NCI-H2196 treated with DMSO at 0.1 percent for 48 hours (cell line): ENCODE measurements at regions not wholly inside any gene's neighbourhood (a gene's known extent, or its start where the extent isn't known, plus 50 kb on each side); places are given as distances from the start of the nearest gene placed in this dataset.
"Not testable (repeated sequence)": the region's sequence is repeated elsewhere in the genome, so short reads cannot be mapped to it uniquely, and the experiment has no call there.

ENCODE experiments used
- DNase-seq: peaks from one replicate; lab custom pipeline; 2025; ENCODE audit not compliant: unreplicated experiment; lab: John Stamatoyannopoulos, UW

DNA sequence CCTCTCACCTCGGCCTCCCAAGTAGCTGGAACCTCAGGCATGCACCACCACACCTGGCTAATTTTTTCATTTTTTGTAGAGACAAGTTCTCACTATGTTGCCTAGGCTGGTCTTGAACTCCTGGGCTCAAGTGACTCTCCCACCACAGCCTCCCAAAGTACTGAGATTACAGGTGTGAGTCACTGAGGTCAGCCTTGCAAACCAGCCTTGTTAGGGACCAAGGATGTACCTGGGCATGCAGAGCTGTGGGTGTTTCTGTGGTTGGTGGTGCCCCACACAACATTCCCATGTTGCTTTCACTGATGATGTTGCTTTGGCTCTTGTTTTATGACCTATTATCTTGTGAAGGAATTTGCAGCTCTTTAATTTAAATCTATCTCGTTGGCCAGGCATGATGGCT lies 54.8 kb downstream of the OTUD1 start:
- DNase-seq, result no peak

DNA sequence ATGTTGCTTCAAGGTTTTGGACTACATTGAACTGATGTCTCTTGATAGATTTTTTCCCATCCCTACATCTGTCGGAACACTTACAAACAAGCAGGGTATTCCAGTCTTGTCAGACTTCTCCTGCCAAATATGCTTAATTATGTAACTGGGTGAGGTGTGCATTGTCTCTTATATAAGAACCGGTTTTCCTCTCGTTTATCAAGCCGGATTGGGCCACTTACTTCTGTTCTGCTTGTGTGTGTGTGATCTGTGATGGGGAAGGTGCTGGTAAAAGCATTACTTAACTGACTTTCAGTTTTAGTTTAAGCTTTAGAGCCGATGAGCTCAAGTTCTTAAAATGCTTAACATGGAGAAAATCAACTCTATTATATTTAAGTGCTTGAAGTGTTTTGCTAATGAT lies 57.9 kb downstream of the OTUD1 start:
- no peak for DNase-seq

DNA sequence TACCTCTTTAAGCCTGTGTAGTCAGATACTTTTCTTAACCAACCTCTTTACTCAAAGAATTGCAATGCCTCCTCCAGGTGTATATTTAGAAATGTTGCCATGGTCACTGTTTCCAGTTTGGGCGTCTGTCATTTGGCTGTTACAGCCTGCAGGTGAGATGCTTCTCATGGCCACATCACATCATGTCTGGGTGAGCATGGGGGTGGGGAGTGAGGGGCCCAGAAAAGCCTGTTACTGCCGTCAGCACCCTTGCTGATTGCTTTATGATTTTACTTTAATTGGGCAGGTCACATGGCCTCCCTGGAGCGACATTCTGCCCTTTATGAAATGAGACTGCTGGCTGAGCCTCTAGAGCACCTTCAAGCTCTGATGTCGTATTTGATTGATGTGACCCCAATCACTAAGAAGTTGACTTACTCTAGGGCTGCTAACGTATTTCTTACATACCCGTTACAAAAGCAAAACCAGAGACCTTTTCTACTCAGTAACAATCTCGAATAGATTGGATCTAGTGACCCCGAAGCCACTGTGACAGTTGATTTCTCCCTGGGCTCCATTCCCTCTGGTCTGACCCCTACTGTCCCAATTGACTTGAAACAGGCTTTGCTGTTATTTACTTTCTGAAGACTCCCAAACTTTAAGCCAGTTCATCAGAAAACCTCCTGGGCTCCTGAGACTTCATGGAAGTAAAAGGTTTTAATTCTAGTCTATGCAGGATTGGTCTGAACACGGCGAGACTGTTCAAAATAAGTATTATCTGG lies 60.7 kb downstream of the OTUD1 start:
- DNase-seq, result peak; percentile 2

DNA sequence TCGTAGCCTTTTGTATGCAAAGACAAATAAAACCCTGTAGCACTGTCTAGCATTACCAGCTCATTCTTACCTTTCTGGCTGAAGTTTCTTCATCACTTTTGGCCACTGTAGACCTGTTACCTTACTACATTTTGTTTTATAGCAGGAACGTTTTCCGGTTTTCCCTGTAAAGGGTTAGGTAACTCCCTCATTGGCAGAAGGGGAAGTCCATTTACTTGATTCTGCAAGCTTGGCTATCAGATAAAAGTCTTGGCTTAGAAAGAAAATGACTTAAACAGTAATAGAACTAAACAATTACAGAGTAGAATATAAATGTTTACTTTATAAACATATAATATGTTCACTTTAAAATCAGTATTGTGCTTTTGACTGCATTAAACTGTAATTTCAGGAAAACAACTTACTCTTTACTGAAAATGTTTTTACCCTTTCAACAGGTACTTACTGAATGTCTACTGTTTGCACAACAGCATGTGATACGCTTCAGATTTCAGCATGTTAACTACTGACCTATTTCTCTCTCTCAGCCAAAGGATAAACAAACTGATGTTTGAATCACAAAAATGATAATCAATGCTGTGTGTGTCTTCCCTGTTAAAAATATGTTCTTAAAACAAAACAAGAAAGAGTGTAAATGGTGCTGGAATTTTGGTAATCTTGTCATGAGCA lies 67.1 kb downstream of the OTUD1 start:
- peak; percentile 27 for DNase-seq

DNA sequence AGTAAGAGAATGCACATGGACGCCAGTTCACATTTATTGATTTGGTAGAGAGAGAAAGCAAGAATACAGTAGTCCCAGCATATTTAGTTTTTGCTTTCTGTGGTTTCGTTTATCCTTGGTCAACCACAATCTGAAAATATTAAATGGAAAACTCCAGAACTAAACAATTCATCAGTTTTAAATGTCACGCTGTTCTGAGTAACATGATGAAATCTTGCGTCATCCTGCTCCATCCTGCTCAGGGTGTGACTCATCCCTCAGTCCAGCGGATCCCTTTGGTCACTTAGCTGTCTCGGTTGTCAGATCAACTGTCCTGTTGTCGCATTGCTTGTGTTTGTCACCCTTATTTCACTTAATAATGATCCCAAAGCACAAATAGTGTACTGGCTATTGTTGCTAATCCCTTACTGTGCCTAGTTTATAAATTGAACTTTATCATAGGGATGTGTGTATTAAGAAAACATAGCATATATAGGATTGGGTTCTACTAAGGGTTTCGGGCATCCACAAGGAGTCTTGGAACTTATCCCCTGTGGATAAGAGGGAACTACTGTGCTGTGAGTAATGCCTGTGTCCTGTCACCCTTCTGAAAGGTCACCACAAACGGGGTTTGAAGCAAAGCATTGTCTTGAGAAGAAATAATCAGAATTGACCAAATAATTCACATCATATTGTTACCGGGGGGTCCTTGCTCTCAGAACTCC lies 73.6 kb downstream of the OTUD1 start:
- DNase-seq, result no peak

DNA sequence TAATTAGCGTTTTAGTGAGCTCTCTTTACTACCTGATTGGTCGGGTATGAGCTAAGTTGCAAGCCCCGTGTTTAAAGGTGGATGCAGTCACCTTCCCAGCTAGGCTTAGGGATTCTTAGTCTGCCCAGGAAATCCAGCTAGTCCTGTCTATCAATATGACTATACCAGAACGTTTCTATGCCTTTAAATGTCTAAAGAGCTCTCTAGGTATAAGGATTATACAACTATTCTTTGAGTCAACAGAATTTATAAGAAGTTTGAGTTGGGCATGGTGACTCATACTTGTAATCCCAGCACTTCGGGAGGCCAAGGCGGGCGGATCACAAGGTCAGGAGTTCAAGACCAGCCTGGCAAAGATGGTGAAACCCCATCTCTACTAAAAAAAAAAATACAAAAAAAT lies 74.7 kb downstream of the OTUD1 start:
- DNase-seq, result not testable (repeated sequence)

DNA sequence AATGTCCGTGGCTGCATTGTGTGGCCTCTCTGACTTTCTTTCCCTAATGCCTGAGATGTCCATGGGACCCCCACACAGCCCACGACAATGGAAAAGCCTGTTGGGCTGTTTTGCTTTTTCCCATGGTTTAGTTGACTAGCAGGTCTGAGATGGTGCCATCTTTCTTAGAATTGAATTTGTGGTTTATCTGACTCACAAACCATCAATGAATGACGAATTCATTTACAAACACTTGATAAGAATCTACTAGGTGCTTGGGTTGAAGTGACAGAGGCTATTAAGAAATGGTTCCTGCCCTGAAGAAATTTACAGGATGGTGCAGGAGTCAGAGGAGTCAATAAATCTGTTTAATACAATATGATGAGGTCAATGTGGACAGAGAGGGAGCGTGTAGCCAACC lies 75.4 kb downstream of the OTUD1 start:
- DNase-seq, result no peak

DNA sequence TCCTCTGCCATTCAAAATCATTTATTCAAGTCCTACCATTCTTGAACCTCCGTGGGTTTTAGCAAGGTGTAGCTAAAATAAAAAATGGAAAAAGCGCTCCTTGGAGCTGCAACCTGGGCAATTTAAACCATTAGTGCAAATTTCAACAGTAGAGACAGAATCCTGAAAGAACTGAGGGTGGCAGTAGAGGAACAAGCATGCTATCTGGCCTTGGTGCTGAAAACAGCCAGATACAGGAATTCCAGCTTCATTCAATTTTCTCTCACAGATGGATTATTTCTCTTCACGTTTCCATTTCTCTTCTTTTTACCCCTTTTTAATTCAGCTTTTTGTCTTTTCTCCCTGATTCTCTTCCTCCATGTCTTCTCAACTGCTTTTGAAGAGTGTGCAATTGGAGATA lies 77.7 kb downstream of the OTUD1 start:
- no peak for DNase-seq

DNA sequence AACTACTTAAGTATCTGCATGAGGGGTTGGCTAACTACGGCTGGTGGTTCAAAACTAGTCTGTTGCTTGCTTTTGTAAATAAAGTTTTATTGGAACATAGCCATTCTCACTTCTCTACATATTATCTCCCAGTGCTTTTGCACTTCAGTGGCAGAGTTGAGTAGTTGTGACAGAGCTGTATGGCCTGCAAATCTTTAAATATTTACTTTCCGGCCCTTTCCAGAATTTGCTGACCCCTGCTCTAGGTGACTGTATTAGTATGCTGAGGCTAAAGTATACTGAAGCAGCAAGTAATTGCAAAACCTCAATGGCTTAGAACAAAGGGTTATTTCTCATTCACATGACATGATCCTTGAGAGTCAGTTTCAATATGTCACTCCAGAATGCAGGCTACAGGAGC lies 78.3 kb downstream of the OTUD1 start:
- no peak for DNase-seq

DNA sequence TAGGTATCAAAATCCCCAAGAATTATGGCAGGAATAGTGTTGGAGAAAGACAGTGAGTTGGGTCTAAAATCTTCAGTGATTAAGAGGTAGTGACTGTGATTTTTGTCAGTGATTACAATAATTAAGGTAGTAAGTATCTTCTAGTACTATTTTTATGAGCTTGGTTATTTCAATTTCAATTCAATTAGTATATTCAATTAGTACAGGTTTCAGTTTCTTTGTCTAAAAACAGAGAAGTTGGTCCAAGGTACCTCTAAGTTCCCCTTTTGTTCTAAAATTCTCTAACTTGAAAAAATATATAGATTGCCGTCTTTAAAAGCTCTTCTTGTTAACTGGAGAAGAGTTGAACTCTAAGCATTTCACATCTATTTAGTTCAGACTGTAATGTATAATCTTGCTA lies 82.9 kb downstream of the OTUD1 start:
- no peak for DNase-seq

DNA sequence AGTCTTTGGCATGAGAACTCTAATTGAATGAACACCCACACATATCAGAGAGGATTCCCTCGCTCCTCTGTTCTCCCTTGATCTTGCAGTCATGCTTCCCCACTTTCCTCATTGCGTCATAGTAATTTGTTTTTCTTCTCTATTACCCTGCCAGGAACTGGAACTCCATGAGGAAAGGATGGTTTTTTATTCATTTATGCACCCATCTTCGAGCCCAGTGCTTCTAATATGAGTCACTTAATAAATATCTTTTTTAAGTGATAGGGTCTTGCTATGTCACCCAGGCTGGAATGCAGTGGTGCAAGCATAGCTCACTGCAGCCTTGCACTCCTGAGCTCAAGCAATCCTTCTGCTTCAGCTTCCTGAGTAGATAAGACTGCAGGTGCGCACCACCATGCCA lies 83.5 kb downstream of the OTUD1 start:
- DNase-seq, result no peak

DNA sequence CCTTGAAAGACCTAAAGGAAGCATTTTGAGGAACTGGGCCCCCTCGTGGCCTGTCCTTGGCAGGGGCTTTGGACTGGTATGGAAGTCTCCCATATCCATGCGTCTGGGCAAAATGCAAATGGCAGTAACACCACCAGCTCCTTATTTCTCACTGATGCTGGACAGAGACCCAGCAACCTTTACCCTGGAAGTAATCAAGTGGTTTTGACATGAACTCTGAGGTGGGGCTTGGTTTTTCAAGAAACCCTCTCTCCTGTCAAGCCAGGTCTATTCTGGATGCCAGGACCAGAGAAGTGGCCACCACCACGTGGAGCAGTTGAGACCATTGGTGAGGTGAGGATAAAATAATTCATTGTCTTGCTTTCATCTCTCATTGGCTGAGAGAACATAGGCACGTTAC lies 84.4 kb downstream of the OTUD1 start:
- DNase-seq, result no peak

DNA sequence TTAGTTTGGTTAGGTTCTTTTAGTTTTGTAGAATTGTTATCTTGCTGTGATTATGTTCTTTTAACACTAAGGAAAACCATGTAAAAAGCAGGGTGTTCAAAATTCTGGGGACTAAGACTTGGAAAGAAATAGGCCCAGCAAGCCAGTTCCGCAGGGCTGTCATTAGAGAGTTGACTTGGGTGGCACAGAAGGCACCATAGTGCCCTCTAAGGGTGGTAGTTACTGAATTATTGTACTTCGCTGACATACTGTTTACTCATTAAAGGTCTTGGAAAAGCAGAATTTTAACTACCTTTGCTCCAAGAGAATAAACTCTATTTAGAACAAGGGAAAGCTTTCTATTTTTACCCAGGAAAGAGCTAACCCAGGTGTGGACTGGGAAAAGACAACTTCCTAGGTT lies 86.5 kb downstream of the OTUD1 start:
- peak; percentile 18 for DNase-seq

DNA sequence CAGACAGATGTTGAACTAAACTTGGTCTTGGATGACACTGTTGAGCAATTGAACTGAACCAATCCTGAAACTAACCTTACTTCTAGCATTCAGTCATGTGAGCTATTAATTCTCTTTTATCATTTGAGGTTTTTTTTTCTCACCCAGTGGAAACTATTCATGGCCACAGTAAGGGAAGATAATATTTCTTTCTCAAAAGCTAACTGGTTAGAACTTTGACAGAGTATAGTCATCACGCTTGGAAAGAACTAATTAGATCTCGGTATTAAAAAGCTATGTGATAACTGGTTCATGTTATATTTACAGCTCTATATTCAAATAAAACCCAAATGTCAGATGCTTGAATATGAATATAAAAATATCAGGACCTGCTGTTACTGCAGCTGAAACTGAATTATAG lies 89.5 kb downstream of the OTUD1 start:
- no peak for DNase-seq

DNA sequence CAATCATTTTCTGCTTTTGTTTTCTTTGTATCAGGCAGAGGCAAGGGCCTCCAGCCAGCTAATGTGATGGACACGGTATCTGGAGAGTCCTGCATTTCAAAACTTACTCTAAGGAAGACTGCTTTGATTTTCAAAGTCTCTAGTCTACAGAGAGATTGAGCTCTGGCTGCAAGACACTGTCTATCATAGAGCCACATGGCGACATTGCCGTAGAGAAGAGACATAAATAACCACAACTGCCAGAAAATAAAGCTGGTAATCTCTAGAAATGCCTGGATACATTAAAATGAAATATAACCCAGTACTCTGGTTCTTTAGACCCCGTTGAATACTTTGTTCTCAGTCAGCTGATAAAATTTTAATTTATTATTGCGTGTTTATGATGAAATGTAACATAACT lies 90.8 kb downstream of the OTUD1 start:
- DNase-seq, result no peak

DNA sequence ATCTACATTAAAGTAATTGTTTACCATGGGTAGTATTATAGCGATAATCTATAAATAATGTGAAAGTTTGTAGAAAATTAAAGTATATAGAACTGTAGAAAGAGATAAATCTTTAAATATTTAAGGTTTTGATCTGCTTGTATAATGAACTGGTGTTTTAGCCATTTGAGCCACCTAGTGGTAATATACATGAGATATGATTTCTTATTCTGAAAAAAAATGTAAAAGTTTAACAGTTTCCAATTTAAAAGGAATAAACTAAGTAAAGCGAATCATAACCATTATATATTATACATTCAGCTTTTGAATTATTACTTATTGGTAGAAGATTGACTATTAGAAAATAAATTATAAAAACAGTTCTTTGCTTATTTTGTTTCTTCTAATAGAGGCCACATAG lies 91.2 kb downstream of the OTUD1 start:
- no peak for DNase-seq

DNA sequence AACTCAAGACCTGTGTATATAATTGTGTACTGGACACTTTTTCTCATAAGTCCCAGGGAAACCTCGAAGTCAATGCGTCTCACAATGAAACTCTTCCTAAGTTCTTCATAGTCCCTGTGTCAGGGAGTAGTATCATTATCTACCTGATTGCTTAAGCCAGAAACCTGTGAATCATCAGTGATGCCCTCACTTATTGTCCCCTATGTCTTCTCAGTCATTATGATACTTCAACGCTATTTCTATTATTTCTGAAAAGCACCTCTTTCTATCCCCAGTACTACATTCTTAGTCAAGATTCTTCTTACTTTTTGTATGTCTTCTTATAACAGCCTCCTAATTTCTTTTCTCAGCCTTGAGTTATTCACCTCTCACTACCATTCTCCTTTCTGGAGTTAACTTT lies 94.3 kb downstream of the OTUD1 start:
- no peak for DNase-seq

DNA sequence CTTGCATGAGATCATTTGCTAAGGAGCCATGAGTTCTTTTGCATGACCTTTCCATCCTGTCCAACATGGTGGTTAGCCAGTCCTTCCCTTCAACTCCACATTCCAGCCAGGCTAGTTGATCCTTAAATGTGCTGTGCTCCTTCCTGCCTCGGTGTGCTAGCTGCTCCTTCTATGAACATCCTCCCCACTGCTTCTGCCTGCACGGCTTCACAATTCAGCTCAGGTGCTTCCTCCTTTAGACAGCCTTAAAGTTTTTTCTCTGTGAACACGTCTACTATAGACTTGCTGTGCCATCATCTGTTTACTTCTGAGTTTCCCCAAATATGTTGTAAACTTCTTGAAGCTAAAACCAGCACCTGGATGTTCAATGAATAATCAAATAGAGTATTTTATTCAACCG lies 95.5 kb downstream of the OTUD1 start:
- no peak for DNase-seq

DNA sequence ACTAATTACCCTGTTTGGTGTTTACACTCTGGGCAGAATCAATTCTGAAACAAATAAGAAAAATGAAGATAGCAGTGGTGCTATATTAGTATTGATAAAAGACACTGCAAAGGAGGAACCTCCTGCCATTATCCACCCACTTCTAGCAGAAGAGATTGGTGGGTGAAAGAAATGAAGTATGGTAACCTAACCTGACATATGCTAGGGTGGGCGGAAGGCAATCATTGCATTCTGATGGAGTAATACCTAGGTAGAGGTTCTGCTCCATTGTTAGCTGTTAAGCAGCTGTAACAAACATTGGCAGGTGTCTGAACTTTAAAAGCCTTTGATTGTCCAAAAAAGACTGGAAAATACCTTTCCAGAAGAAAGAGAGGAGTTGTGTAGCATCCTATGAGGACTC lies 95.9 kb downstream of the OTUD1 start:
- no peak for DNase-seq

DNA sequence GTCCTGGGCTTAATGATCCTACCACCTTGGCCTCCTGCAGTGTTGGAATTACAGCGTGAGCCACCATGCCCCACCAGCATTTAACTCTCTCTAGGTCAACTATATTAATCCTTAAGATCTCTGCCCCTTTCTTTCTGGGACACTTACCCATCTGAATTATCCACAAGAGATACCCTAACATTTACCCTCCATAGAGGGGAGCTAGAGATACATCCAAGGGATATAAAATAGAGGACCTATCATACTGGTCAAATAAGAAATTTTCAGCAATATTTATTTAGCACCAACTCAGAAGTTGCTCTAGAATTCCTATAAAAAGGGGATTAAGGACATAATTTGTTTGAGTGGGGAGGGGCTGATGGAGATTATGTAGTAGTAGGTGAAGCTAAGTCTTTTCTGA lies 96.5 kb downstream of the OTUD1 start:
- no peak for DNase-seq

DNA sequence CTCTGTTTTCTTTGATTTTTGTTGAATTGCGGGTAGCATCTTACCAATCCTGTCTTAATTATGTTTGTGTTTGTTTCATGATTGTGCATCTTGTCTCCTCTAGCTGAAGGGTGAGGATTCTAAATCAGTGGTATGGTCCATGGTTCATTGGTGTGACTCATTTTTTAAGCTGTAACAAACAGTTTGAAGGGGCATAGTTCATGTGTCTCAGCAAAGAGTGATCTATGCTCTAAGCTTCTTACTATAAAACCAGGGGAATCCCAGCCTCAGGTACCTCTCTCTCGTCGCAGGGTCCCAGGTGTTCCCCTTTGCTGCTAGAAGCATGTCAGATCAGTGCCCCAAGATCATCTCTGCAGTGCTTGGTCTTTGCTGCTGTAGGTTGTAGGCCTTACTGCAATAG lies 100.1 kb downstream of the OTUD1 start:
- DNase-seq, result no peak

DNA sequence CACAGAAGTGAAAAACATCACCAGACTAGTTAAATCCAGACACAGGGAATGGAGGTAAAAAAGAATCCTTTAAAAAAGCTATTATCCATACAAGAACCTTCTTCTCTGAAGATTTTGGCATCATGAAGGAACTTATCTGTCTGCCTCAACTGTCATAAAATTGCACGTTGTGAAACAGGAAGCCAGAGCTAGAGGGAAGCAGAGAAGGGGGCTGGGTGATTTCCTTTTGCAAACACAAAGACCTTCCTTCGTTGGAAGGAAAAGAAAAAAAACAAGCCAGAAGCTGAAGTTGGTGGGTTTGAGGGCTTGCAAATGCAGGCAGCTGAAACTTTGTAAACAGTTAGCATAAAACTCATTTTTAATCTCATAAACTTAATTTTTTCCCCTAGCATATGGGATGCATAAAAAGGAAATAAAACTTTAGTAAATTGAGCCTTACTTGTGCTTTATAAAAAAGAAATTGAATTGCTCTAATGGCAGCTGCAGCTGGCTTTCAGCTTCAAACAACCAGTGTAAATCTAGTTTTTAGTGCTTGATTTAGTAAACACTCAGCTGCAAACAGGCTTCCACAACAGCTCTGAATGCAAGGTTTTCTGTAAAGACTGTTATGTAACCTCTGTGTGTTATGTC lies 101.6 kb downstream of the OTUD1 start:
- no peak for DNase-seq
